NCI-H1694 (cell line): ENCODE measurements at regions not wholly inside any gene's neighbourhood (a gene's known extent, or its start where the extent isn't known, plus 50 kb on each side); places are given as distances from the start of the nearest gene placed in this dataset.
"Not testable (repeated sequence)": the region's sequence is repeated elsewhere in the genome, so short reads cannot be mapped to it uniquely, and the experiment has no call there.

Experiments used
- DNase-seq: peaks from one replicate; lab custom pipeline; 2025; lab: John Stamatoyannopoulos, UW

DNA sequence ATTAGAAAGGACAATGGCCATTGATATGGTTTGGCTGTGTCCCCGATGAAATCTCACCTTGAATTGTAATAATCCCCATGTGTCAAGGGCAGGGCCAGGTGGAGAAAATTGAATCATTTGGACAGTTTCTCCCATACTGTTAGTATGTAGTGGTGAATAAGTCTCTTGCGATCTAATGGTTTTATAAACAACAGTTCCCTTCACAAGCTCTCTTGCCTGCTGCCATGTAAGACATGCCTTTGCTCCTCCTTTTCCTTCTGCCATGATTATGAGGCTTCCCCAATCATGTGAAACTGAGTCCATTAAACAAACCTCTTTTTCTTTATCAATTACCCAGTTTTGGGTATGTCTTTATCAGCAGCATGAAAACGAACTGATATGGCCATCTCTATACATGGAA is 302.7 kb downstream of the SFMBT2 start:
- DNase-seq = no peak

DNA sequence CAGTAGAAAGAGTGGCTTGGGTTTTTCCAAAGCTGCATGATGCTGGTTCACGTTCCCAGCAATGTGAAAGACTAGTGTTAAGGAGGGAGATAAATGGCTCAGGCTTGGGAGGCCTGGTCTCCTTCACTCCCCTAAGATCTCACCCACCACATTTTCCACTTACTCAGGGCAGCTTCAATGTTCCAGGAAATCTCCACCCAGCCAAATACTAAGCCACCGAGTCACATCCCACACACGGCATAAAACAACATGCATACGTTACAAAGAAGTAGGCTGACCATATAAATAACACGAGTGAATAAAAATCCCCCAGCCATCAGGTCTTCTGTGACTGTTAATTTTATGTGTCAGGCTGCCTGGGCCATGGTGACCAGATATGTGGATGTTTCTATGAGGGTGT is 303.5 kb downstream of the SFMBT2 start:
- no peak for DNase-seq

DNA sequence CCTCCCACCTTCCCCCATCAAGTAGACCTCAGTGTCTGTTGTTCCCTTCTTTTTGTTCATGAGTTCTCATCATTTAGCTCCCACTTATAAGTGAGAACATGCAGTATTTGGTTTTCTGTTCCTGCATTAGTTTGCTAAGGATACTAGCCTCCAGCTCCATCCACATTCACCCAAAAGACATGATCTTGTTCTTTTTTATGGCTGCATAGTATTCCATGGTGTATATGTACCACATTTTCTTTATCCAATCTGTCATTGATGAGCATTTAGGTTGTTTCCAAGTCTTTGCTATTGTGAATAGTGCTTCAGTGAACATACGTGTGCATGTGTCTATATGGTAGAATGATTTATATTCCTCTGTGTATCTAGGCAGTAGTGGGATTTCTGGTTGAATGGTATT is 306.5 kb downstream of the SFMBT2 start:
- DNase-seq = not testable (repeated sequence)

- no peak for DNase-seq
These were observed 308.1 kb downstream of the SFMBT2 start for GRCh38 chr10:7102557-7103349.

- DNase-seq = no peak
These were observed 308.8 kb downstream of the SFMBT2 start for GRCh38 chr10:7102084-7102483.

DNA sequence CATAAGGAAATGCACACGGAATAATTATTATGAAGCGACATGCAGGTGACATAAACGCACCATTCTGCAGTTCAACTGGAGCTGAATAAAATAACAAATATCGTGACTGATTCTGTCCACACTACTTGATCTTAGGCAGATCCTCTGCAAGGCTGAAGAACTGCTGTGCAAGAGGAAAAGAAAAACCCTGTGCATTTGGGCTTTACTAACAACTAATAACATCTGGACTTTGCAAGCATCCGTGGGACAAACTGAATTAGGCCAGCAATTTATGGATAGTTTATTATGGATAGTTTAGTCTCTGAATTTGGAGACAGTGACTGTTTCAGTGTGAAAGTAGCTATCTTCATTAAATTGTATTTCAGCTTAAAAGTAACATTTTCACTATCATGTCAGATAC is 309.4 kb downstream of the SFMBT2 start:
- DNase-seq = no peak

DNA sequence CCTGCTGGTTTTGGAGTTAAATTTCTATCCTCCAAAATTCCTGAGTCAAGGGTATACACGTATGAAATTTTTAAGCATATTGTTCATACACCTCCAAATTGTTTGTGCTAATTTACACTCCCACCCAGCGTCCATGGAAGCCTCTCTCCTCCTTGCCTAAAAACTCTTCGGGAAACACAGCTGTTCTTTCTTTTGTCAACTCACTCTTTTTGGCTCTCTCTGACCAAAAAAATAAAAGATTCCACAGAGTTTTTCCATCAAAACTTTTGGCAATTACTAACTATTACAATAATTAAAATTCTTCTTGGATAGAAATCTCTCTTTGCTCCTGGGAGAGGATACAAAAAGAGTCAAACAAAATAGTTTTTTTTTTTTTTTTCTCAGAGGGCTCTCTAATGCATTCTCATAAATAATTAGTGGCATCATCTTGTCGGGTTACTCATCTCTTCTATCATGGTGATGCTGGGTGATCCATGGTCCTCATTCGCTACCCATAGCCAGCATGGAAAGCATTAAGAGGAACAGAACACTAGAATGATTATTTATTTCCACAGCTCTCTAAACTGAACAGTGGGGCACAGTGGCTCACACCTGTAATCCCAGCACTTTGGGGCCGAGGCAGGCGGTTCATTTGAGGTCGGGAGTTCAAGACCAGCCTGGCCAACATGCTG is 310.7 kb downstream of the SFMBT2 start:
- no peak for DNase-seq

DNA sequence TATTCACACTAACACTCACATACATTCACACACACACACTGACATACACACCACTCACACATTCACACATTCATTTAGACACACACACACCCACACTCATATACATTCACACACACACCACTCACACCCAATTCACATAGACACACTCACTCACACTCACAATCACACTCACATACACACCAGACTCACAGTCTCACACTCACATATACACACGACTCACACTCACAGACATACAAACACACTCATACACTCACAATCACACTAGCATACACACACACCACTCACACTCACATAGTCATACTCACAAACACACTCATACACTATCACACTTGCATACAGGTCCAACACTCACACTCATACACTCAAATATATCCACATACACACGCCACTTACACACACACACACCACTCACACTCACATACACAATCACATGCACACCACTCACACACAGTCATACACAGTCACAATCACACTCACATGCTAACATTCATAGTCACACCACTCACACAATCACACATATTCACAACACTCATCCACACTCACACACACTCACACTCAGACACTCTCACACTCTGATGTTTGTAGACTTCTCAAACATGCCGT is 312.6 kb downstream of the SFMBT2 start:
- DNase-seq = no peak

GRCh38 chr10:7094781-7095180 is 316.1 kb downstream of the SFMBT2 start:
- no peak for DNase-seq

DNA sequence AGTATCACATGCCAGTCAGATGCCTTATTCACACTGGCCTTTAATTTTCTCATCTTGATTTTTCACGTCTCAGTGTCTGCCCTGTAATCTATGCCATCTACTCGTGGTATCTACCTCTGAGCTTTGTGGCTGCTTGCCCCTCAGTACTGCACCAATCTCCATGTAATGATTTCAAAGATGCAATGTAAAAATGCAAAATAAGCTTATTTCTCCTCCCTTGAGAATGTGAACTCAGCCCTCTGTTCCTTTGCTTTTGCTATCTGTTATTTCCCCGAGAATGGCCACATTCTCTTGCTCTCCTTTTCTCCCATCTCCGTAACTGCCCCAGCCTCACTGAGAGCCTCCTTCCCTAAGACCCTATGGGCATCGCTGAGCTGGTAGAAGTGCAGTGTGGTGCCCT is 317.5 kb downstream of the SFMBT2 start:
- no peak for DNase-seq

DNA sequence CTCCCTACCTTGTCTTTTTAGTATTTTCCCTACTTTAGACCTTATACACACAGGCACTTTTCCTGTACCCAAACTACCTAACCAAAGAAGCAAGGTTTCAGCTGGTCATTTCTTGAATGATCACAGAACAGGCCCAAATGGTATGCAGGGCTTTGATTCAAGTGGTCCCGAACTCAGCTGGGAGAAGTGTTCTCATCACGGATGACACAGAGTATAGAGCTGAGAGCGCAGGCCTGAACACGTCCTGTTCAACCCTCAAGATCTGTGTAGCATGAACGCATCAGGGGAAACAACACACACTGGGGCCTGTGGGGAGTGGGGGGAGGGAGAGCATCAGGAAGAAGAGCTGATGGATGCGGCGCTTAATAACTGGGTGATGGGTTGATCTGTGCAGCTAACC is 318.2 kb downstream of the SFMBT2 start:
- no peak for DNase-seq

GRCh38 chr10:7090529-7090928 is 320.3 kb downstream of the SFMBT2 start:
- no peak for DNase-seq

DNA sequence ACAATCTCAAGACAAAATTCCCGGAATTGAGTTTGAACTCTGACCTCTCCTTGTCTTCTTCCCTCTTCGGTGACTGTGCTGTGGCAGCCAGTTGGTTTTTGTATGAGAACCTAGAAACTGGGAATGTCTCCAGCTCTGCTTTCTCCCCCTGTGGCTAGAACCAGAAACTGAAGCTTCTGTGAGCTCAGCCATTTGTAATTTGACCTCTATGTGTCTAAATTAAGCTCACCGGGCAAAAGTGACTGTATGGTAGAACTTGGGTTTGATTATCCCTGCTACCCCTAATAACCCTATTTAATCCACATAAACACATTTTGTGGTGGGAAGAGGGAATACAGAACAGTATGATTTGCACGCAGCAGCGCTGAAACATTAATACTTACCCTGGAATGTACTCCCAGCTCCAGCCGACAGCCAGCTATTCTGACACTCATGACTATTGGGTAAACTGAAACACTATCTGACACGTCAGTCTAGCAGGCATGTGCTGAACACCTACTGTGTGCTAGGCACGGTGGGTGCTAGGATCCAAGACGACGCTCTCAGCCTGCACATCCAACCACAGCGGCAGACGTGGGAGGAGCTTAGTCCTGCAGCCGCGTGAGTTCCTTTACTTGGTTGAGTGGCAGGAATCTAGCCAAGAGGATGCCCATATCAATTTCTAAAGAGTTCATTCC is 324.8 kb downstream of the SFMBT2 start:
- DNase-seq = no peak

DNA sequence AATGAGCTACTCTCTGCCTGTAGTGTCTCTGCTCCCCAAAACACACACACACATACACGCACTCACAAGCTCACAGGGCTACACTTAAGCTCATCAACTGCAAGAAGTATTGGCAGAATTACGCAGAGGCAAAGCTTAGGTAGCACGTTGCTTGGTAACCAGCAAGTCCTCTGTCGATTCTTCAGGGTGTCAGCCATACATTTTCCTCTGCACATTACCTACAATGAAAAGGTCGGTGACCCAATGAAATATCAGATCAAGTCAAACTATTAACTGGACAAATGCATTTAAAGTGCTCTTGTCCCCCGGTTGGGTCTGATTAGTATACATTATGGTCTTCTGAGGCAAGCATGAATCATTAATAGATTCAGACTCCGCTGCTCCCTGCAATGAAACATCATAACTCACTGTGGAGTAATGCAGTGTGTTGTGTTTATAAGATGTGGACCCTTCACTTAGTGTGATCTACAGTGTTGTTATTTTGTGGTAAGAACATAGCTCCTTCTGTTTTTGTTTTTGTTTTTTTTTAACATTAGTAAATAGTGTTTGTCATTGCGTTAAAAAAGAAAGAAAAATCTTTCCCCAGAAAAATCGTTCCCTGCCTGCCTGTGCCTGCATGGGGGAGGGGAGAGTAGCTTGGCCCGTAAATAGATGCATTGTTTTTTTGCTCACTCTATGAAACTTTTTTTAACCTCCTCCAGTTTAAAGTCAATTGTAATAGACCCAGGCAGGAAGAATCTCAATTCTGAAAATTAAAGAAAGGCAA is 325.5 kb downstream of the SFMBT2 start:
- DNase-seq = no peak

- DNase-seq = no peak
These were observed 326.4 kb downstream of the SFMBT2 start for GRCh38 chr10:7084280-7085005.

DNA sequence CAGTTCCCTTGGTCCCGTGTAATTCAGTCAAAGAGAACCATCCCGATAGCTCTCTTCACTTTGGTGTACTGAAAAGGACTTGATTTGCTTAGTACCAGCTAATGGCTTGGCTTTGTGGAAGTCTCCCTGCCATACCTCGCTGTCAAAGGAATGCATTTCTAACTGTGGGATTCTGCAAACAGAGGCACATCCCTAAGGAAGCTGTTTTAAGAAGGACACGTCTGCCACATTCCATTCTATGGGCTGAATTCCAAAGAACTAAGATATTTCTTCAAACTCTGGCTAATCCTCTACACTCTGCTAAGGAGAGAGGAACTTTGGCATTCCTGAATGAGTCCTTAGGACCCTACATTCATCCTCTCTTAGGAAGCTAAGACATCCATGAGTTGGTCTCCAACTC is 327.9 kb downstream of the SFMBT2 start:
- no peak for DNase-seq

DNA sequence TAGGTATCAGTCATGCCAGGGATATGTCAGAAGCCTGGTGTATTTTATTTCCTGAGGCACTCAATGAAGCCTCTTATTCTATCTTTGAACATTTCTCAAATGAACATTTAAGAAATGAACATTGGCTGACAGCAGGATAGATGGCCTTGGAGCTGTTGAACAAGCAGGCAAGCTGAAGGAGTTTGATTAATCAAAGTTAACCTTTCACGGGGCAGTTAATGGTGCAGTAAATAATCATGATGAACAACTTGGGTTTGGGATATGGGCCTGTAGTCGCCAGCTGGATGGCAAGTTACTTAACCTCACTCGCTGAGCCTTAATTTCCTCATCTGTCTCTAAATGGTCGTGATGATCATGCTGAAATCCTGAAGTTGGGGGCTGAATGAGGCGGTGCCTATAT is 333.0 kb downstream of the SFMBT2 start:
- no peak for DNase-seq

- no peak for DNase-seq
These were observed 335.0 kb downstream of the SFMBT2 start for GRCh38 chr10:7075851-7076250.

- DNase-seq = no peak
These were observed 335.7 kb downstream of the SFMBT2 start for GRCh38 chr10:7075110-7075509.

- no peak for DNase-seq
These were observed 339.4 kb downstream of the SFMBT2 start for GRCh38 chr10:7071421-7071820.

DNA sequence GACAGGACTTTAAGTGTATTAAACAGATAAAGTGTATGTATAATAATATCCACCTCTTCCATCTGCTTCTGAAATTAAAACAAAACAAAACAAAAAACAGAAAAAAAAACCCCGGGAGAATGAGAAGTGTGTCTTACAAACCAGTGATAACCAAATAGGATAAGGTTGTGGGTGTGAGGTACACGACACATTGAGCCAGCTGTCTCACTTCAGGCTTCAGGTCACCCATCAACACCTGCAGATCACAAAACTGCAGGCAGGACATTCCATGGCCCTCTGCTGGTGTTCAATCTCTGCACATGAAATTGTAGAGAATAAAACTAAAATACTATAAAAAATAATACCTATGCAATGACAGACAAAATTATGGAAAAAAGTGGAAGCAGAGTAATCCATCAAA is 339.9 kb downstream of the SFMBT2 start:
- DNase-seq = no peak
